ENCODE measurements at regions not wholly inside any gene's neighbourhood (a gene's known extent, or its start where the extent isn't known, plus 50 kb on each side); places are given as distances from the start of the nearest gene placed in this dataset.

GRCh38 chr3:6455031-6455430 lies 405.9 kb upstream of the GRM7 start:
- TF ChIP-seq POLR2A (IDR thresholded peaks at IDR 0.05): no peak
- TF ChIP-seq CTCF (IDR thresholded peaks at IDR 0.05): no peak
